HG03565 (cell line): ENCODE measurements at regions not wholly inside any gene's neighbourhood (a gene's known extent, or its start where the extent isn't known, plus 50 kb on each side); places are given as distances from the start of the nearest gene placed in this dataset.

Source experiments
- ATAC-seq: cut with Tn5 transposase; IDR thresholded peaks from one replicate; pipeline ENCODE4 v1.9.1; 2021; ENCODE audit warnings: mild to moderate bottlenecking, moderate library complexity; ENCODE audit not compliant: unreplicated experiment

GRCh38 chr5:60209146-60209840 lies 315.8 kb upstream of the PDE4D start:
- no peak for ATAC-seq

DNA sequence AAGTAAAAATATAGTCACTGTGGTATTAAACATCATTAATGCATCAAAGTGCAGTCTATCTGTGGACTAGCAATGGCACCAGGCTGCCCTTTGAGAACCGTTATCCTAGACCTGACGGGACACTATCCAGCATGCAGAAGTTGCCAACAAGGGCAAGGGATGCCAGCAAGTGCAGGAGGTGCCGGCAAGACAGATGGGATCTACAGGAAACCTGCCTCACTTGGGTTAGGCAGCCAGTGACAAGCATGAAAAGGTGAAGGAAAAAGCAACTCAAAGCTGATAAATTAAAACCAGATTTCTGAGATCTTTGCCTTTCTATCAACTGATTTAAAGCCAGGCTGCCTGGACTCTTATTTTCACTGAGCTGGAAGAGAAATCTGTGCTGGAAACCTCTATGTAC lies 315.2 kb upstream of the PDE4D start:
- ATAC-seq = no peak

DNA sequence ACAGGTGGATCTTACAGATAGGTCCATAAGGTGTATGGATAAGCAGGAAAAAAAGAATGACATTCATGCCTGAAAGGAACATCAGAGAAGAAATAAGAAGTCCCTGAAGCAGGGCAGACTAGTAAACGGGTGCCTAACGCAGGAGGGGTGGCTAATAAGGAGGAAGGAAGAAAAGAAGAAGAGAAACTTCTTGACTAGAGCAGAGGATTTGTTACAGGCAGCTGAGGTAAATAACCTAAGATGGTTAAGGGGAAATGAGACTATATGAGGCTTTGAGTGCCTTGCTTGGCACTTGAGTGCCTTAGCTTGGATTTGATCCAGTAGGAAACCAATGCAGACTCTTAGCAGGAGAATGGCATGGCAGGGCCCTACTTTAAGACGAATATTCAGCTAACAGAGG lies 313.5 kb upstream of the PDE4D start:
- peak; percentile 95 for ATAC-seq

DNA sequence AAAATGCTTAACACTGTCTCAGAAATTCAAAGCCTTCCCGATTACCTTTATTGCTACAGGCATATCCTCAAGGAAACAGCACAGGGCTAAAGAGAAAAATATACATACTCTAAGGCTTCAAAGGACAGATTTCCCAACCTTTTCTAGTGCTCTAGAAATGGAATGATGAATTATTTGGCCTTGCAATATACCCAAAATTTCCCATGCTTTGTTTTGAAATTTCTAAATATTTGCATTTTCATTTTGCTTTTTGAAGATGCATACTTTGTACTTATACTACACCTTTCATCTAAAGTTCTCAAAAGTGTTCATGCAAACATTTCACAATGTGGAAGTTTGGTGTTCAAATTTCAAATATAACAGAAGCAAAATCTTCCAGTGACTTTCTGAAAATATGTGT lies 312.7 kb upstream of the PDE4D start:
- no peak for ATAC-seq

GRCh38 chr5:60205071-60205470 lies 311.5 kb upstream of the PDE4D start:
- no peak for ATAC-seq

- no peak for ATAC-seq
Observed at GRCh38 chr5:60196385-60197113, 303.0 kb upstream of the PDE4D start.

GRCh38 chr5:60195551-60195950 lies 302.0 kb upstream of the PDE4D start:
- ATAC-seq = no peak

DNA sequence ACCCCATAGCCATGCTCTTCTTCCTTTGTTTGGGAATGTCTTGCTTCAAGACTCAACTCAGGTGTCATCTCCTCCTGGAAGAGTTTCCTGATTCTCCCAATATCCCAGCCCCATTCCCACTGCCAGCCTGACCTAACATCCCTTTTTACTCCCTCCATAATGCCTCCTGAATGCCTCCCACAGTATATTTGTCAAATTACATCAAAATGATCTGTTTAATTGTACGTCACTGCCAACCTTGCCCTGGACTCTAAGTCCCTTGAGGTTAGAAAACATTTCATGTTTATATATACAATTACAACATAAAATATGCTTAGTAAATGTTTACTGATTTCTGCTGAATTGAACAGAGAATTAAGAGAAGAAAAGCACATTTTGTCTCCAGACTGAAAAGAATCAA lies 301.6 kb upstream of the PDE4D start:
- no peak for ATAC-seq

DNA sequence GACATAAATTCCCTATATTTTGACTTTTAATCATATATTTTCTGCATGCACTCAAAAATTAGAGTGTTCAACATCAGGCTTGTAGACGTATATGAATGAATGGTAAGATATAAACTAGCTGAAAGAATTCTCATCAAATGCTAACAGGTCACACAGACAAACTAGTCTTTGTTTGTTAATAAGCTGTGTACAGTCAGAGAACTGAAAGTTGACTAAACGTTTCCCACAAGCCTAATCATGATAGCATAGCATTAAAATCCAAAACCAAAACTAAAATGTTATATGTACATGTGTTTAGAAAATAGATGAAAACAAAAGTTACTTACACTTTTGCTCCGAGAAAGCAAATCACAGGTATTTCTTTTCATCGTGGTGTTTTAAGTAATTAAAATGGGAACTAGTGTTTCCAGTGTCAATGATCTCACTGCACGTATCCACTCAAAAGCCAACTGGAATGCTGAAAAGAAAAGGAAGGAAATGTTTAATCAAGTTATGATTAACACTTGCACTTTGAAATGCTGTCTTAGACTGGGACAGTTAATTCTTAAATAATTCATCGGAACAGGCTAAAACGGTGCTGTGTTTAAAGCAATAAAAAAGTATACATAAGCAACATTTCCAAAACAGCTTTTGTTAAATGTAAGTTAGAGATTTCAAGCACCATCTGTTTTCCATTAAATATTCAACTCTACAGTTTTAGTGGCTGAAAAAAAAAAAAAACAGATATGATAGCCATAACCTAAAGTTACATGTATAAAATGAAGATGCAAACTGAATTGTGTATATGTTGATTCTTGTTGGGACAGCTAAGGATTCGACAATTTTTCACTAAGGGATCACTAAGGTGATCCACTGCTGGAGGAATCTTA lies 291.9 kb upstream of the PDE4D start:
- no peak for ATAC-seq

- ATAC-seq = no peak
Observed at GRCh38 chr5:60184606-60185005, 291.1 kb upstream of the PDE4D start.

- no peak for ATAC-seq
Observed at GRCh38 chr5:60183881-60184280, 290.4 kb upstream of the PDE4D start.

- ATAC-seq = no peak
Observed at GRCh38 chr5:60178101-60178500, 284.6 kb upstream of the PDE4D start.

- ATAC-seq = no peak
Observed at GRCh38 chr5:60177596-60177995, 284.1 kb upstream of the PDE4D start.

- no peak for ATAC-seq
Observed at GRCh38 chr5:60173667-60174066, 280.1 kb upstream of the PDE4D start.

GRCh38 chr5:60163762-60164161 lies 270.2 kb upstream of the PDE4D start:
- no peak for ATAC-seq

DNA sequence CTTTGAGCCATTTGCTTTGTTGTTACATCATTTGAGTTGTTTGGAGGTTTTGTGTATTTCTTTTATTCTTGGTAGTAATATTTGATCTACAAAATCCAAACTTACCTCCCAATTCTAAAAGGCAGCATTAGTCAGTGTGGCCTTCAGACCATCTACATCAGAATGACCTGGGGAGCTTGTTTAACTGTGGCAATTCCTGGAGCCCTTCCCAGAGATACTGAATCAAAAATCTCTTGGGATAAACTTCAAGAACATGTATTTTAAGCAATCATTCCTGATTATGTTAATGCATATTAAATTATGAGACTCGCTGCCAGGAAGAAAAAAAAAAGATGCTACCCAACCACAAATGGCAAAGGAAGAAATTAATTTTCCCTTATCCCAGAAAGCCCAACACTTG lies 268.9 kb upstream of the PDE4D start:
- ATAC-seq = no peak

GRCh38 chr5:60161340-60161934 lies 267.9 kb upstream of the PDE4D start:
- peak; percentile 45 for ATAC-seq

GRCh38 chr5:60149081-60149480 lies 255.6 kb upstream of the PDE4D start:
- no peak for ATAC-seq

- ATAC-seq = no peak
Observed at GRCh38 chr5:60148366-60148765, 254.8 kb upstream of the PDE4D start.

GRCh38 chr5:60147791-60148190 lies 254.3 kb upstream of the PDE4D start:
- ATAC-seq = no peak

GRCh38 chr5:60143942-60144549 lies 250.5 kb upstream of the PDE4D start:
- ATAC-seq = no peak
